ENCODE measurements at regions not wholly inside any gene's neighbourhood (a gene's known extent, or its start where the extent isn't known, plus 50 kb on each side); places are given as distances from the start of the nearest gene placed in this dataset.
"Not testable (repeated sequence)": the region's sequence is repeated elsewhere in the genome, so short reads cannot be mapped to it uniquely, and the experiment has no call there.

DNA sequence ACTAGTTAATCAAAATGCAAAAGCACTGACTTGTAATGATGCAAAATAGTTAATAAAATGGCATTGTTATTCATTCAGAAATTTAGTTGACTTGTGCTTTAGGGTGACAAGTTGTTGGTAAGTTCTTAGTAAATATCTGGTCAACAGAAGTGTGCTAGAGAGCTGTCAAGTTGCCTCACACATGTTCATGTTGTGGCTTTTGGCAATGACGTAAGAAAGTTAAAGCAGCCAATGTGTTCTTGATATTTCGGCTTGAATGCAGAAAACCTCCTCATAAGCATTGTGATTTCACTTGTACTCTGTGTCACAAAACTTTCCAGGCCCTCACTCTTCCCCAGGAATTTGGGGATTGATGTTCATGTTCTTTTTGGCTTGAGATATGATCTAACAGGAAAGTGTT lies 626.7 kb downstream of the PRR16 start:
- WGBS, 2 donors, result 80 to 95% methylated on average over 2 of the region's 2 CpGs
- TF ChIP-seq CTCF (IDR thresholded peaks at IDR 0.05), result no peak
- TF ChIP-seq POLR2A (IDR thresholded peaks at IDR 0.05), result no peak
- H3K4me3 ChIP-seq, result no peak overlapping the region
- no peaks in the 10 kb centered on the region for H3K27me3 ChIP-seq
- H3K9me3 ChIP-seq, result no peaks in the 10 kb centered on the region
- H3K36me3 ChIP-seq (ENCODE audit: low read depth, missing control alignments), result no peaks in the 10 kb centered on the region
- intact Hi-C loops (cut with DNase I; ENCODE audit: low total_unique reads), result no loop called here
- no peak for DNase-seq
- no peak overlapping the region for H3K27ac ChIP-seq
- no peaks in the 10 kb centered on the region for H3K4me1 ChIP-seq

DNA sequence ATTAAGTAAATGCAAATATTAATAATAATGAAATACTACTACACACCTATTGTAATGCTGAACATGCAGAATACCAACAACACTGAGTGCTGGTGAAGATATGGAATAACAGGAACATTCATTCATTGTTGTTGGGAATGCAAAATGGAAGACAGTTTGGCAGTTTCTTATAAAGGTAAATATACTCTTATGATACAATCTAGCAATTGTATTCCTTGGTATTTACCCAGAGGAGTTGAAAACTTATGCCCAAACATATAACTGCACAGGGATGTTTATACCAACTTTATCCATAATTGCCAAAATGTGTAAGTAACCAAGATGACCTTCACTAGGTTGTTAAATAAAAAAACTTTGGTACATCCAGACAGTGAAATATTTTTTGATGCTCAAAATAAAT lies 636.8 kb downstream of the PRR16 start:
- H3K27me3 ChIP-seq, result no peaks in the 10 kb centered on the region
- intact Hi-C loops (cut with DNase I; ENCODE audit: low total_unique reads), result no loop called here
- H3K27ac ChIP-seq, result no peak overlapping the region
- H3K4me1 ChIP-seq, result no peaks in the 10 kb centered on the region
- no peak for DNase-seq
- H3K4me3 ChIP-seq, result no peak overlapping the region
- no peaks in the 10 kb centered on the region for H3K9me3 ChIP-seq
- TF ChIP-seq POLR2A (IDR thresholded peaks at IDR 0.05) (no peak), CTCF (IDR thresholded peaks at IDR 0.05) (no peak)
- H3K36me3 ChIP-seq (ENCODE audit: low read depth, missing control alignments), result no peaks in the 10 kb centered on the region

- H3K4me1 ChIP-seq, result no peaks in the 10 kb centered on the region
- no peak for DNase-seq
- no peaks in the 10 kb centered on the region for H3K36me3 ChIP-seq (ENCODE audit: low read depth, missing control alignments)
- TF ChIP-seq CTCF (IDR thresholded peaks at IDR 0.05) (no peak), POLR2A (IDR thresholded peaks at IDR 0.05) (no peak)
- intact Hi-C loops (cut with DNase I; ENCODE audit: low total_unique reads), result no loop called here
- no peak overlapping the region for H3K27ac ChIP-seq
- no peak overlapping the region for H3K4me3 ChIP-seq
- H3K9me3 ChIP-seq, result no peaks in the 10 kb centered on the region
- H3K27me3 ChIP-seq, result no peaks in the 10 kb centered on the region
- 84 to 86% methylated on average over 2 of the region's 2 CpGs for WGBS, 2 donors
Measured at GRCh38 chr5:121105921-121106320, 641.8 kb downstream of the PRR16 start.

DNA sequence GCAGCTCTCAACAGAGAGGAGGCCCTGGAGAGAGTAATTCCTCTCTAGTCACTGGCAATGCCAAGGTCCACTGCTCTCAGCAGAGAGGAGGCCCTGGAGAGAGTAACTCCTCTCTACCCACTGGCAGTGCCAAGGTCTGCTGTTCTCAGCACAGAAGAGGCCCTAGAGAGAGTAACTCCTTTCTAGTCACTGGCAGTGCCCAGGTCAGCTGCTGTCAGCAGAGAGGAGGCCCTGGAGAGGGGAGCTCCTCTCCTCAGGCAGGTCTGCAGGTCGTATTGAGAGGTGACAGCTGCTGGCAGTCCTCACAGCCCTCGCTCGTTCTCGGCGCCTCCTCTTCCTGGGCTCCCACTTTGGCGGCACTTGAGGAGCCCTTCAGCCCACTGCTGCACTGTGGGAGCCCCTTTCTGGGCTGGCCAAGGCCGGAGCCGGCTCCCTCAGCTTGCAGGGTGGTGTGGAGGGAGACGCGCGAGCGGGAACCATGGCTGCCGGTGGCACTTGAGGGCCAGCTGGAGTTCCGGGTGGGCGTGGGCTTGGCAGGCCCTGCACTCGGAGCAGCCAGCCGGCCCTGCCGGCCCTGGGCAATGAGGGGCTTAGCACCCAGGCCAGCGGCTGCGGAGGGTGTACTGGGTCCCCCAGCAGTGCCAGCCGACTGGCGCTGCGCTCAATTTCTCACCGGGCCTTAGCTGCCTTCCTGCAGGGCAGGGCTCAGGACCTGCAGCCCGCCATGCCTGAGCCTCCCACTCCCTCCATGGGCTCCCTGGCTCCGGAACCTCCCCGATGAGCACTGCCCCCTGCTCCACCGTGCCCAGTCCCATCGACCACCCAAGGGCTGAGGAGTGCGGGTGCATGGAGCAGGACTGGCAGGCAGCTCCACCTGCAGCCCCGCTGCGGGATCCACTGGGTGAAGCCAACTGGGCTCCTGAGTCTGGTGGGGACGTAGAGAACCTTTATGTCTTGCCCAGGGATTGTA lies 642.9 kb downstream of the PRR16 start:
- H3K27ac ChIP-seq; H3K4me3 ChIP-seq; H3K4me1 ChIP-seq; H3K9me3 ChIP-seq; intact Hi-C loops (cut with DNase I; ENCODE audit: low total_unique reads); H3K36me3 ChIP-seq (ENCODE audit: low read depth, missing control alignments); DNase-seq; H3K27me3 ChIP-seq: not testable (repeated sequence)
- 76% methylated on average over 4 to 31 of the region's 33 CpGs for WGBS, 2 donors

- Histone ChIP-seq H3K27me3 (no peaks in the 10 kb centered on the region), H3K4me3 (peak overlapping the region; percentile 16 to 51), H3K4me1 (no peaks in the 10 kb centered on the region), H3K9me3 (no peaks in the 10 kb centered on the region), H3K36me3 (ENCODE audit: low read depth, missing control alignments) (no peaks in the 10 kb centered on the region), H3K27ac (no peak overlapping the region)
- intact Hi-C loops (cut with DNase I; ENCODE audit: low total_unique reads), result no loop called here
- peak; percentile 48 for DNase-seq
- 65 to 75% methylated on average over 1 to 10 of the region's 10 CpGs for WGBS, 2 donors
- TF ChIP-seq CTCF (IDR thresholded peaks at IDR 0.05), result no peak
- TF ChIP-seq POLR2A (IDR thresholded peaks at IDR 0.05), result no peak
Measured at GRCh38 chr5:121108725-121109124, 644.6 kb downstream of the PRR16 start.

Measured in testis (tissue), 2 donors.